Suprapubic skin (tissue), 4 donors: ENCODE measurements at regions not wholly inside any gene's neighbourhood (a gene's known extent, or its start where the extent isn't known, plus 50 kb on each side); places are given as distances from the start of the nearest gene placed in this dataset.

Experiments used
- DNase-seq, 2 donors: peaks; one replicate each; pipeline ENCODE4 v3.0.0-alpha.2; 2019; ENCODE audit warnings: low spot score in 2 of 2
- H3K27ac ChIP-seq: fragments of 200-600 bp; sonication (generic); one replicate; pipeline ENCODE4 v1.5.1; 2019
- H3K27me3 ChIP-seq: fragments of 200-600 bp; sonication (generic); one replicate; pipeline ENCODE4 v1.5.1; 2019
- H3K36me3 ChIP-seq: fragments of 200-600 bp; sonication (generic); one replicate; pipeline ENCODE4 v1.5.1; 2019
- H3K4me1 ChIP-seq: fragments of 200-600 bp; sonication (generic); one replicate; pipeline ENCODE4 v1.5.1; 2019
- H3K4me3 ChIP-seq: fragments of 200-600 bp; sonication (generic); one replicate; pipeline ENCODE4 v1.5.1; 2019; ENCODE audit warnings: mild to moderate bottlenecking
- H3K9me3 ChIP-seq: fragments of 200-600 bp; sonication (generic); one replicate; pipeline ENCODE4 v1.5.1; 2019
- CTCF ChIP-seq, 2 donors: fragments of 200-600 bp in 1 of 2; fragments of 450-650 bp in 1 of 2; sonication (generic) in 1 of 2; IDR thresholded peaks; one replicate each; pipeline ENCODE4 v1.5.1; 2016 to 2019; ENCODE audit warnings: antibody characterized with exemption in 2 of 2, mild to moderate bottlenecking in 1 of 2, moderate library complexity in 1 of 2
- EP300 ChIP-seq: sonication (generic); formaldehyde crosslinking; IDR thresholded peaks from one replicate; pipeline ENCODE4 v1.6.1; 2017; ENCODE audit warnings: antibody characterized with exemption
- POLR2A ChIP-seq, 2 donors: fragments of 450-650 bp; IDR thresholded peaks; one replicate each; pipeline ENCODE4 v1.6.1; 2017; ENCODE audit warnings: antibody characterized with exemption in 2 of 2, mild to moderate bottlenecking in 2 of 2, moderate library complexity in 2 of 2
- POLR2AphosphoS5 ChIP-seq, 3 donors: sonication (generic); formaldehyde crosslinking; IDR thresholded peaks; one replicate each; pipeline ENCODE4 v1.6.1; 2017; ENCODE audit warnings: antibody characterized with exemption in 3 of 3
- WGBS: methylation state at CpG from one replicate; pipeline ENCODE4 v1.1.5; 2018; 5-methylcytosine and 5-hydroxymethylcytosine counted together

- no peaks in the 10 kb centered on the region for H3K4me1 ChIP-seq
- no peaks in the 10 kb centered on the region for H3K9me3 ChIP-seq
- TF ChIP-seq POLR2A (IDR thresholded peaks at IDR 0.05) (no peak), CTCF (IDR thresholded peaks at IDR 0.05) (no peak), POLR2AphosphoS5 (IDR thresholded peaks at IDR 0.05) (no peak), EP300 (no peak)
- 84% methylated on average over 1 of the region's 1 CpG for WGBS
- H3K4me3 ChIP-seq = no peak overlapping the region
- no peak overlapping the region for H3K27ac ChIP-seq
- H3K36me3 ChIP-seq = no peaks in the 10 kb centered on the region
- H3K27me3 ChIP-seq = no peaks in the 10 kb centered on the region
- no peak for DNase-seq
Observed at GRCh38 chr1:97999320-97999719, 78.5 kb upstream of the DPYD start.

- no peak for DNase-seq
- no peaks in the 10 kb centered on the region for H3K4me1 ChIP-seq
Observed at GRCh38 chr1:97996880-97997279, 76.0 kb upstream of the DPYD start.

GRCh38 chr1:97989094-97989680 lies 68.4 kb upstream of the DPYD start:
- Histone ChIP-seq H3K4me3 (no peak overlapping the region), H3K4me1 (no peaks in the 10 kb centered on the region), H3K27ac (no peak overlapping the region), H3K27me3 (no peaks in the 10 kb centered on the region), H3K36me3 (no peaks in the 10 kb centered on the region), H3K9me3 (no peaks in the 10 kb centered on the region)
- DNase-seq = no peak
- TF ChIP-seq POLR2AphosphoS5 (IDR thresholded peaks at IDR 0.05) = no peak
- TF ChIP-seq CTCF (IDR thresholded peaks at IDR 0.05) = no peak
- TF ChIP-seq POLR2A (IDR thresholded peaks at IDR 0.05) = no peak
- TF ChIP-seq EP300 = no peak
- 60% methylated on average over 4 of the region's 4 CpGs for WGBS

More at GRCh38 chr1:97996880-97997279, 76.0 kb upstream of the DPYD start:
- Histone ChIP-seq H3K4me3 (no peak overlapping the region), H3K9me3 (no peaks in the 10 kb centered on the region), H3K36me3 (no peaks in the 10 kb centered on the region), H3K27ac (no peak overlapping the region), H3K27me3 (no peaks in the 10 kb centered on the region)
- TF ChIP-seq EP300 = no peak
- no peak for TF ChIP-seq CTCF (IDR thresholded peaks at IDR 0.05)
- no peak for TF ChIP-seq POLR2AphosphoS5 (IDR thresholded peaks at IDR 0.05)
- TF ChIP-seq POLR2A (IDR thresholded peaks at IDR 0.05) = no peak

GRCh38 chr1:97986041-97987005 lies 65.5 kb upstream of the DPYD start:
- DNase-seq = no peak
- no peaks in the 10 kb centered on the region for H3K36me3 ChIP-seq
- H3K27ac ChIP-seq = no peak overlapping the region
- no peaks in the 10 kb centered on the region for H3K27me3 ChIP-seq
- no peak overlapping the region for H3K4me3 ChIP-seq
- no peaks in the 10 kb centered on the region for H3K4me1 ChIP-seq
- TF ChIP-seq POLR2AphosphoS5 (IDR thresholded peaks at IDR 0.05) (no peak), CTCF (IDR thresholded peaks at IDR 0.05) (no peak), POLR2A (IDR thresholded peaks at IDR 0.05) (no peak), EP300 (no peak)
- no peaks in the 10 kb centered on the region for H3K9me3 ChIP-seq
- 89% methylated on average over 15 of the region's 15 CpGs for WGBS

- Histone ChIP-seq H3K27me3 (no peaks in the 10 kb centered on the region), H3K36me3 (no peaks in the 10 kb centered on the region), H3K4me3 (no peak overlapping the region), H3K4me1 (no peaks in the 10 kb centered on the region), H3K27ac (no peak overlapping the region), H3K9me3 (no peaks in the 10 kb centered on the region)
- no peak for TF ChIP-seq POLR2AphosphoS5 (IDR thresholded peaks at IDR 0.05)
- no peak for TF ChIP-seq CTCF (IDR thresholded peaks at IDR 0.05)
- TF ChIP-seq POLR2A (IDR thresholded peaks at IDR 0.05) = no peak
- no peak for TF ChIP-seq EP300
- no peak for DNase-seq
- WGBS = 91% methylated on average over 2 of the region's 2 CpGs
Observed at GRCh38 chr1:97983126-97983525, 62.3 kb upstream of the DPYD start.
